ENCODE measurements at regions not wholly inside any gene's neighbourhood (a gene's known extent, or its start where the extent isn't known, plus 50 kb on each side); places are given as distances from the start of the nearest gene placed in this dataset.

GRCh38 chr10:84700668-84701369, 372.4 kb downstream of the CCSER2 start:
- no peak for TF ChIP-seq CTCF (IDR thresholded peaks at IDR 0.05)
- no peak for TF ChIP-seq POLR2A (IDR thresholded peaks at IDR 0.05)
